NT2/D1 (cell line): ENCODE measurements at regions not wholly inside any gene's neighbourhood (a gene's known extent, or its start where the extent isn't known, plus 50 kb on each side); places are given as distances from the start of the nearest gene placed in this dataset.
"Not testable (repeated sequence)": the region's sequence is repeated elsewhere in the genome, so short reads cannot be mapped to it uniquely, and the experiment has no call there.

Experiments
- DNase-seq: peaks from one replicate; pipeline ENCODE4 v3.0.0-alpha.2; 2011; ENCODE audit warnings: low read depth, low spot score
- H3K27me3 ChIP-seq: 2 replicates; pipeline ENCODE4 v1.6.0; 2011; ENCODE audit warnings: mild to moderate bottlenecking; ENCODE audit not compliant: insufficient read length, insufficient read depth
- H3K36me3 ChIP-seq: 2 replicates; pipeline ENCODE4 v1.6.1; 2011; ENCODE audit warnings: mild to moderate bottlenecking, low read length, mixed read lengths; ENCODE audit not compliant: insufficient read depth, insufficient read length
- H3K4me1 ChIP-seq: 2 replicates; pipeline ENCODE4 v1.5.1; 2011; ENCODE audit not compliant: insufficient read depth, insufficient read length
- H3K4me3 ChIP-seq: 2 replicates; pipeline ENCODE4 v1.5.1; 2011; ENCODE audit warnings: low read depth; ENCODE audit not compliant: insufficient read length
- H3K9ac ChIP-seq: 2 replicates; pipeline ENCODE4 v1.6.0; 2011; ENCODE audit warnings: low read depth; ENCODE audit not compliant: insufficient read length
- H3K9me3 ChIP-seq: 2 replicates; pipeline ENCODE4 v1.5.1; 2011; ENCODE audit warnings: mild to moderate bottlenecking, low read length; ENCODE audit not compliant: insufficient read depth
- SUZ12 ChIP-seq: IDR thresholded peaks from 2 replicates; pipeline ENCODE4 v1.6.1; 2011; ENCODE audit not compliant: insufficient read length, insufficient read depth; ENCODE audit errors: extremely low read depth
- YY1 ChIP-seq: IDR thresholded peaks from 2 replicates; pipeline ENCODE4 v1.6.1; 2011; ENCODE audit not compliant: insufficient read length, insufficient read depth
- ZNF274 ChIP-seq: IDR thresholded peaks from 2 replicates; pipeline ENCODE4 v1.6.1; 2011; ENCODE audit warnings: mild to moderate bottlenecking, low read depth, low read length

- H3K4me1 ChIP-seq, result no peaks in the 10 kb centered on the region
- no peak for TF ChIP-seq YY1
- TF ChIP-seq ZNF274, result no peak
- no peak for TF ChIP-seq SUZ12
- no peak for DNase-seq
- H3K9me3 ChIP-seq, result 0 out of 2 replicates have a peak, but pooled peaks cover 4% of the 10 kb centered on the region
- H3K27me3 ChIP-seq, result no peaks in the 10 kb centered on the region
- H3K9ac ChIP-seq, result no peak overlapping the region
- H3K4me3 ChIP-seq, result no peak overlapping the region
- no peaks in the 10 kb centered on the region for H3K36me3 ChIP-seq
Observed at GRCh38 chr9:88258601-88259000, 120.3 kb upstream of the SPATA31C2 start.

- Histone ChIP-seq H3K4me3 (no peak overlapping the region), H3K9me3 (0 out of 2 replicates have a peak, but pooled peaks cover 5% of the 10 kb centered on the region), H3K4me1 (no peaks in the 10 kb centered on the region), H3K36me3 (no peaks in the 10 kb centered on the region), H3K27me3 (no peaks in the 10 kb centered on the region), H3K9ac (no peak overlapping the region)
- TF ChIP-seq YY1, result no peak
- DNase-seq, result no peak
Observed at GRCh38 chr9:88258024-88258423, 119.7 kb upstream of the SPATA31C2 start.

- H3K27me3 ChIP-seq, result no peaks in the 10 kb centered on the region
- H3K9ac ChIP-seq, result no peak overlapping the region
- no peaks in the 10 kb centered on the region for H3K4me1 ChIP-seq
- H3K4me3 ChIP-seq, result no peak overlapping the region
- DNase-seq, result no peak
- no peak for TF ChIP-seq YY1
- TF ChIP-seq SUZ12, result no peak
- TF ChIP-seq ZNF274, result no peak
- peaks cover 21% of the 10 kb centered on the region for H3K9me3 ChIP-seq
- no peaks in the 10 kb centered on the region for H3K36me3 ChIP-seq
Observed at GRCh38 chr9:88256216-88256615, 117.9 kb upstream of the SPATA31C2 start.

- H3K27me3 ChIP-seq, H3K9ac ChIP-seq, H3K4me3 ChIP-seq, H3K36me3 ChIP-seq, H3K4me1 ChIP-seq, DNase-seq: not testable (repeated sequence)
- peaks cover 22% of the 10 kb centered on the region for H3K9me3 ChIP-seq
Observed at GRCh38 chr9:88255806-88256205, 117.5 kb upstream of the SPATA31C2 start.

- no peaks in the 10 kb centered on the region for H3K36me3 ChIP-seq
- DNase-seq, result no peak
- no peak overlapping the region for H3K4me3 ChIP-seq
- TF ChIP-seq YY1 (no peak), ZNF274 (no peak), SUZ12 (no peak)
- peaks cover 22% of the 10 kb centered on the region for H3K9me3 ChIP-seq
- H3K27me3 ChIP-seq, result no peaks in the 10 kb centered on the region
- no peak overlapping the region for H3K9ac ChIP-seq
- no peaks in the 10 kb centered on the region for H3K4me1 ChIP-seq
Observed at GRCh38 chr9:88251903-88252302, 113.6 kb upstream of the SPATA31C2 start.

GRCh38 chr9:88243736-88244135 is 105.5 kb upstream of the SPATA31C2 start:
- Histone ChIP-seq H3K9me3 (no peaks in the 10 kb centered on the region; the same call in 1 of the 2 replicates), H3K4me3 (no peak overlapping the region), H3K9ac (no peak overlapping the region), H3K27me3 (no peaks in the 10 kb centered on the region), H3K4me1 (no peaks in the 10 kb centered on the region), H3K36me3 (no peaks in the 10 kb centered on the region)
- no peak for DNase-seq
- TF ChIP-seq SUZ12 (no peak), YY1 (no peak), ZNF274 (no peak)

GRCh38 chr9:88242879-88243278 is 104.6 kb upstream of the SPATA31C2 start:
- Histone ChIP-seq H3K36me3 (no peaks in the 10 kb centered on the region), H3K4me3 (no peak overlapping the region), H3K9me3 (no peaks in the 10 kb centered on the region), H3K27me3 (no peaks in the 10 kb centered on the region), H3K4me1 (no peaks in the 10 kb centered on the region), H3K9ac (no peak overlapping the region)
- TF ChIP-seq ZNF274 (no peak), SUZ12 (no peak), YY1 (no peak)
- no peak for DNase-seq

- H3K4me3 ChIP-seq, result no peak overlapping the region
- TF ChIP-seq SUZ12 (no peak), YY1 (no peak), ZNF274 (no peak)
Observed at GRCh38 chr9:88237991-88238571, 99.8 kb upstream of the SPATA31C2 start.

More at GRCh38 chr9:88237991-88238571, 99.8 kb upstream of the SPATA31C2 start:
- H3K4me1 ChIP-seq, result no peaks in the 10 kb centered on the region
- no peaks in the 10 kb centered on the region for H3K27me3 ChIP-seq
- no peak for DNase-seq
- H3K9me3 ChIP-seq, result no peaks in the 10 kb centered on the region
- no peaks in the 10 kb centered on the region for H3K36me3 ChIP-seq
- H3K9ac ChIP-seq, result no peak overlapping the region
